Uterus (tissue), 2 donors: ENCODE measurements at regions not wholly inside any gene's neighbourhood (a gene's known extent, or its start where the extent isn't known, plus 50 kb on each side); places are given as distances from the start of the nearest gene placed in this dataset.

Experiments
- CTCF ChIP-seq, 4 experiments: fragments of 200-600 bp in 2 of 4; fragments of 450-650 bp in 2 of 4; sonication (generic) in 2 of 4; IDR thresholded peaks; one replicate each; pipeline ENCODE4 v1.5.1; 2016 to 2019; ENCODE audit warnings: antibody characterized with exemption in 4 of 4, mild to moderate bottlenecking in 2 of 4, moderate library complexity in 1 of 4
- POLR2A ChIP-seq, 2 donors: fragments of 450-650 bp; IDR thresholded peaks; one replicate each; pipeline ENCODE4 v1.6.1; 2016; ENCODE audit warnings: antibody characterized with exemption in 2 of 2, mild to moderate bottlenecking in 1 of 2, moderate library complexity in 1 of 2

- TF ChIP-seq CTCF (IDR thresholded peaks at IDR 0.05) = no peak
- no peak for TF ChIP-seq POLR2A (IDR thresholded peaks at IDR 0.05)
Measured at GRCh38 chr14:31939934-31940333, 137.2 kb upstream of the ARHGAP5 start.
